K562 (cell line): ENCODE measurements at regions not wholly inside any gene's neighbourhood (a gene's known extent, or its start where the extent isn't known, plus 50 kb on each side); places are given as distances from the start of the nearest gene placed in this dataset.

Source experiments
- ATAC-seq: fragments of 200-7000 bp; cut with Tn5 transposase; 3 replicates; pipeline ENCODE4 v1.9.1; 2020; ENCODE audit warnings: moderate library complexity
- BruUV-seq: library from RNA; stranded (reverse); fragments of 400-500 nt; replicated peaks from 2 replicates; lab custom pipeline; 2021; lab: Mats Ljungman, UMichigan
- CTCF ChIA-PET: fragments of 300-600 bp; formaldehyde crosslinking; extraction: SDS; loops from one replicate; lab custom pipeline; 2021; ENCODE audit warnings: low intra/inter-chr PET ratio; lab: Yijun Ruan, JAX
- POLR2A ChIA-PET: fragments of 300-600, 350-650 bp; sonication (Branson Sonifier 250); formaldehyde crosslinking; extraction: SDS; loops from one replicate; lab custom pipeline; 2021; ENCODE audit warnings: antibody characterized with exemption, inconsistent platforms; lab: Yijun Ruan, JAX
- DNase-seq, 4 experiments: peaks; one replicate each; pipeline versions ENCODE4 v3.0.0 to v3.0.0-alpha.2; 2011 to 2018; ENCODE audit warnings: low spot score in 3 of 4, mixed read lengths in 3 of 4; ENCODE audit errors: extremely low read depth in 1 of 4
- FAIRE-seq: peaks from 2 replicates; lab custom pipeline; 2011; peaks lifted over from hg19 to GRCh38; lab: Jason Lieb, UNC
- H2AFZ ChIP-seq: 2 replicates; pipeline ENCODE4 v1.6.0; 2011; ENCODE audit warnings: low read depth, low read length, control low read depth, inconsistent platforms
- H3K27ac ChIP-seq: fragments of 200-600 bp; 3 replicates; pipeline ENCODE4 v1.8.0; 2011; ENCODE audit warnings: low read depth, mild to moderate bottlenecking, control low read depth, inconsistent platforms, low read length, moderate library complexity, mixed read lengths; ENCODE audit errors: extremely low read depth
- H3K27me3 ChIP-seq, 2 experiments: fragments of 300-600 bp in 1 of 2; 2 replicates in 1 of 2; 3 replicates in 1 of 2; pipeline versions ENCODE4 v1.6.0 to v1.8.0; 2011; ENCODE audit warnings: inconsistent platforms in 2 of 2, low read length in 2 of 2, mild to moderate bottlenecking in 1 of 2, mixed read lengths in 1 of 2, moderate library complexity in 1 of 2; ENCODE audit not compliant: control insufficient read depth in 2 of 2, insufficient read depth in 2 of 2
- H3K36me3 ChIP-seq: fragments of 300-600 bp; 3 replicates; pipeline ENCODE4 v1.8.0; 2011; ENCODE audit warnings: mild to moderate bottlenecking, low read length, inconsistent platforms; ENCODE audit not compliant: control insufficient read depth, insufficient read depth
- H3K4me1 ChIP-seq, 2 experiments: fragments of 200-600 bp in 1 of 2; replicated peaks in 1 of 2; 2 replicates in 1 of 2; 3 replicates in 1 of 2; pipeline versions ENCODE4 v1.5.1 to v1.8.0; 2011; ENCODE audit warnings: inconsistent platforms in 2 of 2, low read length in 2 of 2, mild to moderate bottlenecking in 1 of 2, mixed read lengths in 1 of 2, moderate library complexity in 1 of 2; ENCODE audit not compliant: control insufficient read depth in 2 of 2, insufficient read depth in 2 of 2
- H3K4me2 ChIP-seq: 2 replicates; pipeline ENCODE4 v1.6.1; 2011; ENCODE audit warnings: low read length, control low read depth, inconsistent platforms, mixed read lengths; ENCODE audit not compliant: insufficient read depth
- H3K4me3 ChIP-seq: fragments of 200-600 bp; sonication (generic), shearing (Covaris generic); 2 replicates; pipeline ENCODE4 v1.5.1; 2016; ENCODE audit warnings: control low read depth, inconsistent platforms
- H3K79me2 ChIP-seq: fragments of 200-600 bp; 3 replicates; pipeline ENCODE4 v1.8.0; 2011; ENCODE audit warnings: low read length, inconsistent platforms; ENCODE audit not compliant: control insufficient read depth, insufficient read depth
- H3K9ac ChIP-seq, 2 experiments: 2 replicates each; pipeline versions ENCODE4 v1.6.0 to v1.6.1; 2011; ENCODE audit warnings: low read depth in 2 of 2, low read length in 2 of 2, control low read depth in 1 of 2, inconsistent platforms in 1 of 2, mild to moderate bottlenecking in 1 of 2, mixed read lengths in 1 of 2; ENCODE audit not compliant: insufficient read depth in 1 of 2
- H3K9me1 ChIP-seq: one replicate; pipeline ENCODE4 v1.6.0; 2011; ENCODE audit warnings: inconsistent platforms, mild to moderate bottlenecking, low read length, moderate library complexity; ENCODE audit not compliant: control insufficient read depth, insufficient read depth
- H3K9me3 ChIP-seq: replicated peaks from 2 replicates; pipeline ENCODE4 v1.5.1; 2011; ENCODE audit warnings: low read depth, low read length, inconsistent platforms; ENCODE audit not compliant: control insufficient read depth, insufficient read depth
- H4K20me1 ChIP-seq: replicated peaks from 2 replicates; pipeline ENCODE4 v1.6.1; 2011; ENCODE audit warnings: low read length, inconsistent platforms, mixed read lengths; ENCODE audit not compliant: control insufficient read depth, insufficient read depth
- ATF3 ChIP-seq, 2 experiments: fragments of 450-650 bp in 1 of 2; sonication (generic) in 1 of 2; formaldehyde crosslinking in 1 of 2; IDR thresholded peaks in 1 of 2; conservative IDR thresholded peaks in 1 of 2; 2 replicates each; pipeline versions ENCODE4 v1.6.1 to v1.8.1; 2016 to 2023; ENCODE audit warnings: mild to moderate bottlenecking in 2 of 2, moderate library complexity in 2 of 2, inconsistent platforms in 1 of 2, missing genetic modification reagents in 1 of 2
- BRCA1 ChIP-seq, 2 experiments: fragments of 450-650 bp in 1 of 2; sonication (generic) in 1 of 2; formaldehyde crosslinking in 1 of 2; IDR thresholded peaks; 2 replicates each; pipeline versions ENCODE4 v1.5.0 to v1.6.1; 2017 to 2020; ENCODE audit warnings: mild to moderate bottlenecking in 1 of 2, missing genetic modification reagents in 1 of 2
- FUS ChIP-seq: fragments of 200-400 bp; formaldehyde crosslinking; optimal IDR thresholded peaks from 2 replicates; pipeline ENCODE3; 2017; ENCODE audit warnings: low read depth, low read length
- ZNF165 ChIP-seq: fragments of 250-450 bp; sonication (Bioruptor Pico); IDR thresholded peaks from 2 replicates; pipeline ENCODE4 v1.4.0; 2020; ENCODE audit warnings: borderline replicate concordance
- ZNF316 ChIP-seq: fragments of 450-650 bp; IDR thresholded peaks from 2 replicates; pipeline ENCODE4 v1.6.1; 2016
- ZNF436 ChIP-seq: fragments of 250-450, 450-650 bp; sonication (Bioruptor Pico); formaldehyde crosslinking; IDR thresholded peaks from 2 replicates; pipeline ENCODE4 v1.7.0; 2020; ENCODE audit warnings: mild to moderate bottlenecking
- ZNF512 ChIP-seq: IDR thresholded peaks from 2 replicates; pipeline ENCODE4 v1.6.1; 2016; ENCODE audit warnings: missing genetic modification characterization, missing compliant biosample characterization
- WGBS: fragments of 100-300 bp; shearing (Covaris generic); methylation state at CpG from one replicate; pipeline ENCODE4 v1.1.6; 2016; ENCODE audit warnings: low coverage, mixed read lengths; ENCODE audit not compliant: insufficient coverage; ENCODE audit errors: missing lambda C conversion rate; 5-methylcytosine and 5-hydroxymethylcytosine counted together
- in situ Hi-C: fragments of 300-500 bp; cut with MboI; formaldehyde crosslinking; loops from 4 replicates; pipeline ENCODE4 v1.15.0; 2018; ENCODE audit warnings: inconsistent platforms, mixed read lengths
- intact Hi-C: fragments of 100-400 bp; cut with micrococcal nuclease; formaldehyde crosslinking; loops from 2 replicates; pipeline ENCODE4 v1.14.2; 2022

GRCh38 chr1:9447215-9447960 lies 91.9 kb upstream of the SLC25A33 start:
- no peak for TF ChIP-seq FUS
- TF ChIP-seq ZNF436 (CRISPR knock-in tag) = no peak
- TF ChIP-seq ZNF512 (tag) = no peak
- TF ChIP-seq ZNF316 = no peak
- TF ChIP-seq ZNF165 (CRISPR knock-in tag) = no peak
- TF ChIP-seq ATF3 (IDR thresholded peaks at IDR 0.05) = no peak
- no peak for TF ChIP-seq ATF3 (CRISPR knock-in tag; conservative IDR thresholded peaks at IDR 0.05)
- no peak for TF ChIP-seq BRCA1 (IDR thresholded peaks at IDR 0.05)
- TF ChIP-seq BRCA1 (CRISPR knock-in tag; IDR thresholded peaks at IDR 0.05) = no peak
- FAIRE-seq (no peak), ATAC-seq (no peak), DNase-seq (no peak)
- Histone ChIP-seq H3K4me3 (no peak overlapping the region), H3K9me3 (no peaks in the 10 kb centered on the region), H2AFZ (no peak overlapping the region), H3K36me3 (no peaks in the 10 kb centered on the region), H3K27me3 (peaks cover 43 to 73% of the 10 kb centered on the region in 2 experiments), H3K4me2 (no peak overlapping the region), H3K79me2 (no peaks in the 10 kb centered on the region), H3K9ac (no peak overlapping the region), H3K9me1 (no peaks in the 10 kb centered on the region), H3K4me1 (peaks cover 0 to 5% of the 10 kb centered on the region in 2 experiments; a peak in 3 of 5 replicates), H4K20me1 (no peaks in the 10 kb centered on the region), H3K27ac (no peak overlapping the region)
- intact Hi-C loops = no loop called here
- 6% methylated on average over 18 of the region's 18 CpGs for WGBS
- in situ Hi-C loops = no loop called here
- BruUV-seq = no TSS peak
- ChIA-PET CTCF (no interaction called here), POLR2A (no interaction called here)
